H9 (cell line): ENCODE measurements at regions not wholly inside any gene's neighbourhood (a gene's known extent, or its start where the extent isn't known, plus 50 kb on each side); places are given as distances from the start of the nearest gene placed in this dataset.

Source experiments
- DNase-seq: peaks from one replicate; pipeline ENCODE4 v3.0.0-alpha.2; 2017
- H2AFZ ChIP-seq: one replicate; pipeline ENCODE4 v1.6.1; 2013; ENCODE audit warnings: mild to moderate bottlenecking, low read length, control low read depth, moderate library complexity
- H2AK5ac ChIP-seq: 2 replicates; pipeline ENCODE4 v1.6.1; 2013; ENCODE audit warnings: low read length, control low read depth, mixed read lengths; ENCODE audit not compliant: insufficient read length
- H2BK120ac ChIP-seq: one replicate; pipeline ENCODE4 v1.6.1; 2013; ENCODE audit warnings: low read depth, mild to moderate bottlenecking, low read length, control low read depth, inconsistent platforms; ENCODE audit not compliant: poor library complexity, severe bottlenecking
- H2BK12ac ChIP-seq: 2 replicates; pipeline ENCODE4 v1.6.1; 2013; ENCODE audit warnings: low read length, control low read depth, mixed read lengths, low read depth; ENCODE audit not compliant: insufficient read length
- H2BK15ac ChIP-seq: 2 replicates; pipeline ENCODE4 v1.6.1; 2013; ENCODE audit warnings: low read depth, low read length, control low read depth
- H2BK20ac ChIP-seq: one replicate; pipeline ENCODE4 v1.6.1; 2013; ENCODE audit warnings: low read depth, mild to moderate bottlenecking, low read length, control low read depth, inconsistent platforms; ENCODE audit not compliant: poor library complexity, severe bottlenecking
- H2BK5ac ChIP-seq: 2 replicates; pipeline ENCODE4 v1.6.1; 2013; ENCODE audit warnings: low read length, control low read depth, mixed read lengths; ENCODE audit not compliant: insufficient read length
- H3K14ac ChIP-seq: 2 replicates; pipeline ENCODE4 v1.6.1; 2013; ENCODE audit warnings: low read length, control low read depth; ENCODE audit not compliant: insufficient read depth
- H3K18ac ChIP-seq: 2 replicates; pipeline ENCODE4 v1.6.1; 2013; ENCODE audit warnings: low read depth, mild to moderate bottlenecking, mixed read lengths, low read length, control low read depth; ENCODE audit not compliant: insufficient read length
- H3K23ac ChIP-seq: 2 replicates; pipeline ENCODE4 v1.6.1; 2013; ENCODE audit warnings: low read length, control low read depth, mixed read lengths, low read depth; ENCODE audit not compliant: insufficient read length
- H3K23me2 ChIP-seq: 2 replicates; pipeline ENCODE4 v1.6.1; 2013; ENCODE audit warnings: low read depth, mild to moderate bottlenecking, mixed read lengths, low read length, control low read depth; ENCODE audit not compliant: insufficient read length, poor library complexity, severe bottlenecking
- H3K27ac ChIP-seq: 2 replicates; pipeline ENCODE4 v1.5.1; 2013; ENCODE audit warnings: low read length, control low read depth, mixed read lengths, low read depth; ENCODE audit not compliant: insufficient read length
- H3K27me3 ChIP-seq: 2 replicates; pipeline ENCODE4 v1.6.1; 2013; ENCODE audit warnings: low read length, control low read depth, inconsistent platforms; ENCODE audit not compliant: insufficient read depth
- H3K4ac ChIP-seq: 2 replicates; pipeline ENCODE4 v1.6.1; 2013; ENCODE audit warnings: low read depth, mild to moderate bottlenecking, control low read depth, inconsistent platforms, low read length, moderate library complexity
- H3K4me1 ChIP-seq: 2 replicates; pipeline ENCODE4 v1.6.1; 2013; ENCODE audit warnings: low read length, control low read depth, inconsistent platforms; ENCODE audit not compliant: insufficient read depth
- H3K4me2 ChIP-seq: 2 replicates; pipeline ENCODE4 v1.6.1; 2013; ENCODE audit warnings: low read length, control low read depth, mixed read lengths; ENCODE audit not compliant: insufficient read length, insufficient read depth
- H3K56ac ChIP-seq: 2 replicates; pipeline ENCODE4 v1.6.1; 2013; ENCODE audit warnings: low read depth, mild to moderate bottlenecking, mixed read lengths, low read length, control low read depth; ENCODE audit not compliant: insufficient read length
- H3K79me1 ChIP-seq: 2 replicates; pipeline ENCODE4 v1.6.1; 2013; ENCODE audit warnings: low read depth, mild to moderate bottlenecking, moderate library complexity, low read length, control low read depth, inconsistent platforms; ENCODE audit not compliant: insufficient read depth, poor library complexity, severe bottlenecking
- H3K79me2 ChIP-seq: 2 replicates; pipeline ENCODE4 v1.6.1; 2013; ENCODE audit warnings: low read length, control low read depth, inconsistent platforms; ENCODE audit not compliant: insufficient read depth
- H3K9ac ChIP-seq: 2 replicates; pipeline ENCODE4 v1.6.1; 2013; ENCODE audit warnings: low read length, control low read depth, mixed read lengths; ENCODE audit not compliant: insufficient read length; ENCODE audit errors: extremely low read depth
- H3K9me3 ChIP-seq: one replicate; pipeline ENCODE4 v1.6.1; 2013; ENCODE audit warnings: low read depth, low read length, inconsistent platforms; ENCODE audit not compliant: control insufficient read depth
- H3T11ph ChIP-seq: one replicate; pipeline ENCODE4 v1.6.1; 2013; ENCODE audit warnings: mild to moderate bottlenecking, low read length, control low read depth, inconsistent platforms
- H4K20me1 ChIP-seq: one replicate; pipeline ENCODE4 v1.6.1; 2013; ENCODE audit not compliant: control insufficient read depth, insufficient read length, insufficient read depth
- H4K5ac ChIP-seq: 2 replicates; pipeline ENCODE4 v1.6.1; 2013; ENCODE audit warnings: low read depth, mild to moderate bottlenecking, mixed read lengths, low read length, control low read depth; ENCODE audit not compliant: insufficient read length
- H4K8ac ChIP-seq: replicated peaks from 2 replicates; pipeline ENCODE4 v1.6.1; 2013; ENCODE audit warnings: low read length, control low read depth, mixed read lengths, low read depth; ENCODE audit not compliant: insufficient read length
- H4K91ac ChIP-seq: 2 replicates; pipeline ENCODE4 v1.6.1; 2013; ENCODE audit warnings: low read depth, mild to moderate bottlenecking, moderate library complexity, mixed read lengths, low read length, control low read depth; ENCODE audit not compliant: insufficient read length
- H3K27ac Mint-ChIP-seq, 3 experiments: 2 replicates in 2 of 3; 3 replicates in 1 of 3; pipeline ENCODE4 v1.8.0; 2020 to 2021; ENCODE audit warnings: mixed read lengths in 3 of 3, mild to moderate bottlenecking in 1 of 3, moderate library complexity in 1 of 3
- H3K27me3 Mint-ChIP-seq: 2 replicates; pipeline ENCODE4 v1.8.0; 2021; ENCODE audit warnings: low read depth, mild to moderate bottlenecking, moderate library complexity, mixed read lengths
- H3K36me3 Mint-ChIP-seq, 3 experiments: 2 replicates in 2 of 3; 3 replicates in 1 of 3; pipeline ENCODE4 v1.8.0; 2020 to 2021; ENCODE audit warnings: low read depth in 3 of 3, mixed read lengths in 3 of 3; ENCODE audit not compliant: insufficient read depth in 1 of 3
- H3K4me1 Mint-ChIP-seq, 2 experiments: 2 replicates each; pipeline ENCODE4 v1.8.0; 2020; ENCODE audit warnings: mixed read lengths in 2 of 2
- H3K4me3 Mint-ChIP-seq, 2 experiments: 2 replicates in 1 of 2; 3 replicates in 1 of 2; pipeline ENCODE4 v1.8.0; 2020 to 2021; ENCODE audit warnings: mild to moderate bottlenecking in 2 of 2, mixed read lengths in 2 of 2, moderate library complexity in 1 of 2
- H3K9me3 Mint-ChIP-seq, 2 experiments: 2 replicates in 1 of 2; 3 replicates in 1 of 2; pipeline ENCODE4 v1.8.0; 2020; ENCODE audit warnings: mild to moderate bottlenecking in 2 of 2, mixed read lengths in 2 of 2, moderate library complexity in 1 of 2
- WGBS: extraction: QIAGEN DNeasy Blood & Tissue Kit; methylation state at CpG from one replicate; pipeline ENCODE4 v1.1.7; 2013; ENCODE audit warnings: missing lambda C conversion rate, low lambda C conversion rate, mixed read lengths; ENCODE audit not compliant: insufficient read length; ENCODE audit errors: extremely low coverage; 5-methylcytosine and 5-hydroxymethylcytosine counted together
- TF ChIP-seq, protein P1 (sequence below): fragments of 200-600 bp; sonication (generic); conservative IDR thresholded peaks from 3 replicates; pipeline ENCODE4 v1.8.0; 2021; ENCODE audit warnings: antibody characterized with exemption, mild to moderate bottlenecking

DNA sequence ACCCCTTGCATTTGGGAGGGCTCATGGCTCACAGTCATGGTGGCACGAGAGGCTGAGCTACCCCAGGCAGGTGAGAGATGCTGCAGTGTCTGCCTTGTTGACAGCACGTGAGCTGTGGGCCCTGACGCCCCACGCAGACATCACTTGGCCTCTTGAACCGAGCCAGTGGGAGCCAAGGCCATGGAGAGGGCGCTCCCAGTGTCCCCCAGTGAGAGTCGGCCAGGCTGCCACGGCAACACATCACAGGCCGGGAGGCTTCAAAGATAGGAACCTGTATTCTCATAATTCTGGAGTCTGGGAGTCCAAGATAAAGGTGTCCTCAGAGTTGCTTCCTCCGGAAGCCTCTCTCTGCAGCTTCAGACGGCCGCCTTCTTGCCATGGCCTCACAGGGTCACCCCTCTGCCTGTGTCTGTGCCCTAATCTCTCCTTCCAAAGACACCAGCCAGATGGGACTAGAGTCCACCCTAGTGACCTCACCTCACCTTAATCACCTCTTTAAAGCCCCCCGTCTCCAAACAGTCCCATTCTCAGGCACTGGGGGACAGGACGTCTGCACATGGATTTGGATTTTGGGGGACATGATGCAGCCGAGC is 119.6 kb downstream of the KLF6 start:
- TF ChIP-seq, protein P1, sequence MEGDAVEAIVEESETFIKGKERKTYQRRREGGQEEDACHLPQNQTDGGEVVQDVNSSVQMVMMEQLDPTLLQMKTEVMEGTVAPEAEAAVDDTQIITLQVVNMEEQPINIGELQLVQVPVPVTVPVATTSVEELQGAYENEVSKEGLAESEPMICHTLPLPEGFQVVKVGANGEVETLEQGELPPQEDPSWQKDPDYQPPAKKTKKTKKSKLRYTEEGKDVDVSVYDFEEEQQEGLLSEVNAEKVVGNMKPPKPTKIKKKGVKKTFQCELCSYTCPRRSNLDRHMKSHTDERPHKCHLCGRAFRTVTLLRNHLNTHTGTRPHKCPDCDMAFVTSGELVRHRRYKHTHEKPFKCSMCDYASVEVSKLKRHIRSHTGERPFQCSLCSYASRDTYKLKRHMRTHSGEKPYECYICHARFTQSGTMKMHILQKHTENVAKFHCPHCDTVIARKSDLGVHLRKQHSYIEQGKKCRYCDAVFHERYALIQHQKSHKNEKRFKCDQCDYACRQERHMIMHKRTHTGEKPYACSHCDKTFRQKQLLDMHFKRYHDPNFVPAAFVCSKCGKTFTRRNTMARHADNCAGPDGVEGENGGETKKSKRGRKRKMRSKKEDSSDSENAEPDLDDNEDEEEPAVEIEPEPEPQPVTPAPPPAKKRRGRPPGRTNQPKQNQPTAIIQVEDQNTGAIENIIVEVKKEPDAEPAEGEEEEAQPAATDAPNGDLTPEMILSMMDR = no peak
- Histone ChIP-seq H3K4ac (no peak overlapping the region), H2AK5ac (no peak overlapping the region), H2BK20ac (no peak overlapping the region), H3K9me3 (no peaks in the 10 kb centered on the region), H4K20me1 (no peaks in the 10 kb centered on the region), H3K14ac (no peak overlapping the region), H3T11ph (no peak overlapping the region), H4K8ac (no peak overlapping the region), H2BK12ac (no peak overlapping the region), H3K4me2 (no peak overlapping the region), H3K23ac (no peak overlapping the region), H2BK120ac (no peak overlapping the region), H3K79me1 (no peaks in the 10 kb centered on the region), H3K27me3 (no peaks in the 10 kb centered on the region), H3K9ac (no peak overlapping the region), H3K27ac (no peak overlapping the region), H3K18ac (no peak overlapping the region), H2AFZ (no peak overlapping the region), H4K5ac (no peak overlapping the region), H3K56ac (no peak overlapping the region), H2BK15ac (no peak overlapping the region), H3K23me2 (no peaks in the 10 kb centered on the region), H3K79me2 (no peaks in the 10 kb centered on the region), H2BK5ac (no peak overlapping the region), H4K91ac (no peak overlapping the region), H3K4me1 (no peaks in the 10 kb centered on the region)
- WGBS = no CpG with 5 or more reads among the region's 15 CpGs
- Mint-ChIP-seq H3K9me3 (peaks cover 2 to 13% of the 10 kb centered on the region in 2 experiments; a peak in 4 of 5 replicates), H3K27me3 (peaks cover 11% of the 10 kb centered on the region), H3K27ac (no peak overlapping the region), H3K36me3 (peaks cover 1 to 12% (median 2%) of the 10 kb centered on the region in 3 experiments; a peak in 4 of 7 replicates), H3K4me3 (no peak overlapping the region), H3K4me1 (peaks cover 19 to 22% of the 10 kb centered on the region in 2 experiments)
- DNase-seq = no peak
